Vagina (tissue), 2 donors: ENCODE measurements at regions not wholly inside any gene's neighbourhood (a gene's known extent, or its start where the extent isn't known, plus 50 kb on each side); places are given as distances from the start of the nearest gene placed in this dataset.
"Not testable (repeated sequence)": the region's sequence is repeated elsewhere in the genome, so short reads cannot be mapped to it uniquely, and the experiment has no call there.

ENCODE experiments used
- POLR2AphosphoS5 ChIP-seq, 2 donors: sonication (generic); formaldehyde crosslinking; IDR thresholded peaks; one replicate each; pipeline ENCODE4 v1.9.0; 2017; ENCODE audit warnings: antibody characterized with exemption in 2 of 2, mild to moderate bottlenecking in 2 of 2, low read depth in 1 of 2; ENCODE audit not compliant: insufficient read depth in 1 of 2
- TF ChIP-seq, protein P1 (sequence below), 3 experiments: fragments of 450-650 bp in 2 of 3; fragments of 200-600 bp in 1 of 3; sonication (generic) in 1 of 3; IDR thresholded peaks; one replicate each; pipeline ENCODE4 v1.5.1; 2017 to 2019; ENCODE audit warnings: antibody characterized with exemption in 3 of 3, mild to moderate bottlenecking in 2 of 3, moderate library complexity in 2 of 3

DNA sequence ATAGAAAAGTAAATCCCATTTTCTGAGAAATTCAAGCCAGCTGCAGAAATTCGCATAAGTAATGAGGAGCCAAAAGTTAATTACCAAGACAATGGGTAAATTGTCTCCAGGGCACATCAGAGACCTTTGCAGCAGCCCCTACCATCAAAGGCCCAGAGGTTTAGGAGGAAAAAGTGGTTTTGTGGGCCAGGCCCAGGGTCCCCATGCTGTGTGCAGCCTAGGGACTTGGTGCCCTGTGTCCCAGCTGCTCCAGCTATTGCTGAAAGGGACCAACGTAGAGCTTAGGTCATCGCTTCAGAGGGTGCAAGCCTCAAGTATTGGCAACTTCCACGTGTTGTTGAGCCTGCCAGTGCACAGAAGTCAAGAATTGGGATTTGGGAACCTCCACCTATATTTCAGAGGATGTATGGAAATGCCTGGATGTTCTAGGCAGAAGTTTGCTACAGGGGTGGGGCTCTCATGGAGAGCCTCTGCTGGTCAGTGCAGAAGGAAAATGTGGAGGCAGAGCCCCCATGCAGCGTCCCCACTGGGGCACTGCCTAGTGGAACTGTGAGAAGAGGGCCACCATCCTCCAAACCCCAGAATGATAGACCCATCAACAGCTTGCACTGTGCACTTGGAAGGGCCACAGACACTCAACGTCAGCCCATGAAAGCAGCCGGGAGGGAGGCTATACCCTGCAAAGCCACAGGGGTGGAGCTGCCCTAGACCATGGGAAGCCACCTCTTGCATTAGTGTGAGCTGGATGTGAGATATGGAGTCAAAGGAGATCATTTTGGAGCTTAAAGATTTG, 731.3 kb upstream of the GRAMD2B start:
- TF ChIP-seq, protein P1, sequence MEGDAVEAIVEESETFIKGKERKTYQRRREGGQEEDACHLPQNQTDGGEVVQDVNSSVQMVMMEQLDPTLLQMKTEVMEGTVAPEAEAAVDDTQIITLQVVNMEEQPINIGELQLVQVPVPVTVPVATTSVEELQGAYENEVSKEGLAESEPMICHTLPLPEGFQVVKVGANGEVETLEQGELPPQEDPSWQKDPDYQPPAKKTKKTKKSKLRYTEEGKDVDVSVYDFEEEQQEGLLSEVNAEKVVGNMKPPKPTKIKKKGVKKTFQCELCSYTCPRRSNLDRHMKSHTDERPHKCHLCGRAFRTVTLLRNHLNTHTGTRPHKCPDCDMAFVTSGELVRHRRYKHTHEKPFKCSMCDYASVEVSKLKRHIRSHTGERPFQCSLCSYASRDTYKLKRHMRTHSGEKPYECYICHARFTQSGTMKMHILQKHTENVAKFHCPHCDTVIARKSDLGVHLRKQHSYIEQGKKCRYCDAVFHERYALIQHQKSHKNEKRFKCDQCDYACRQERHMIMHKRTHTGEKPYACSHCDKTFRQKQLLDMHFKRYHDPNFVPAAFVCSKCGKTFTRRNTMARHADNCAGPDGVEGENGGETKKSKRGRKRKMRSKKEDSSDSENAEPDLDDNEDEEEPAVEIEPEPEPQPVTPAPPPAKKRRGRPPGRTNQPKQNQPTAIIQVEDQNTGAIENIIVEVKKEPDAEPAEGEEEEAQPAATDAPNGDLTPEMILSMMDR (IDR thresholded peaks at IDR 0.05) = not testable (repeated sequence)
- TF ChIP-seq POLR2AphosphoS5 (IDR thresholded peaks at IDR 0.05; ENCODE audit: insufficient read depth in 1 of 2, low read depth in 1 of 2) = not testable (repeated sequence)
